ENCODE measurements at regions not wholly inside any gene's neighbourhood (a gene's known extent, or its start where the extent isn't known, plus 50 kb on each side); places are given as distances from the start of the nearest gene placed in this dataset.

DNA sequence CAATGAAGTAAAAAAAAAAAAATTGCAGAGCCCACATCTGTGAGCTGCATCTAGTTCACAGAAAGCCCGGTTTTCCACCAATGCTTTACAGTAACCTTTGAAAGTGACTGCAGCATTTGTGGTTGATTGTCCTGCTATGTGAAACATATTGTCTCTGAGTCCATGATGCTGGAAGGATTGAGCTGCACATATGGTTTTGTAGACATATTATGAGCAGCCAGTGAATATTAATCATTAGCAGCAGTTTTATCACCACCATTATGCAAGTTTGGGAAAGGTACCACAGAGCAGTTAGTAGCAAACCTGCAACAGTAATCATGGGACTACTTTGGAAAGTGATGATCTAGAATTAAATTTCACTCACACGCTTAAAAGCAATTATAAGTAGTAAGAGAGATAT, 151.5 kb upstream of the PRICKLE1 start:
- Histone ChIP-seq H3K27ac (no peak overlapping the region), H3K27me3 (no peaks in the 10 kb centered on the region), H3K36me3 (no peaks in the 10 kb centered on the region), H3K4me1 (no peaks in the 10 kb centered on the region), H3K9me3 (no peaks in the 10 kb centered on the region), H3K4me3 (replicated peaks in 1 of 3) (no peak overlapping the region)
- WGBS, 2 donors: 86 to 96% methylated on average over 2 of the region's 2 CpGs
- TF ChIP-seq, protein P1, sequence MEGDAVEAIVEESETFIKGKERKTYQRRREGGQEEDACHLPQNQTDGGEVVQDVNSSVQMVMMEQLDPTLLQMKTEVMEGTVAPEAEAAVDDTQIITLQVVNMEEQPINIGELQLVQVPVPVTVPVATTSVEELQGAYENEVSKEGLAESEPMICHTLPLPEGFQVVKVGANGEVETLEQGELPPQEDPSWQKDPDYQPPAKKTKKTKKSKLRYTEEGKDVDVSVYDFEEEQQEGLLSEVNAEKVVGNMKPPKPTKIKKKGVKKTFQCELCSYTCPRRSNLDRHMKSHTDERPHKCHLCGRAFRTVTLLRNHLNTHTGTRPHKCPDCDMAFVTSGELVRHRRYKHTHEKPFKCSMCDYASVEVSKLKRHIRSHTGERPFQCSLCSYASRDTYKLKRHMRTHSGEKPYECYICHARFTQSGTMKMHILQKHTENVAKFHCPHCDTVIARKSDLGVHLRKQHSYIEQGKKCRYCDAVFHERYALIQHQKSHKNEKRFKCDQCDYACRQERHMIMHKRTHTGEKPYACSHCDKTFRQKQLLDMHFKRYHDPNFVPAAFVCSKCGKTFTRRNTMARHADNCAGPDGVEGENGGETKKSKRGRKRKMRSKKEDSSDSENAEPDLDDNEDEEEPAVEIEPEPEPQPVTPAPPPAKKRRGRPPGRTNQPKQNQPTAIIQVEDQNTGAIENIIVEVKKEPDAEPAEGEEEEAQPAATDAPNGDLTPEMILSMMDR (IDR thresholded peaks at IDR 0.05): no peak
- no peak for TF ChIP-seq POLR2A (IDR thresholded peaks at IDR 0.05)
- no peak for DNase-seq
- intact Hi-C loops (cut with DNase I): no loop called here

DNA sequence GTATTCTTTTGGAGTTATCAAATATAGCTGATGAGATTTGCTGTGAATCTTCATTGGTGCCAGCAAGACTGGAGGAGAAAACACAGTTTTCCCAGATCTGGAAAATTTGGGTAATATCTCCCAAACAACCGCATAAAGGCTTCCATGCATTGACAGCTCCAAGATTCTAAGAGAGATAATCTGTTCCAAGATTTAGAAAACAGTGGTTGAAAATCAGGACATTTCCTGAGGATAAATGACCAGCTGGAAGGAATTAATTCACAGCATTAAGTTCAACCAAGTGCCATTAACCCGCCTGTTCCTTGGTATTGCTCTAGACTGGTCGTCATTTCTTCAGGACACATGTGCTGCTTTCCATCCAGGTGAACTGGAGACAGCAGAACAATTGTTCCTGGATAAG, 147.9 kb upstream of the PRICKLE1 start:
- no peak overlapping the region for H3K4me3 ChIP-seq (replicated peaks in 1 of 3)
- DNase-seq: no peak
- 85 to 87% methylated on average over 3 of the region's 3 CpGs for WGBS, 2 donors
- H3K36me3 ChIP-seq: no peaks in the 10 kb centered on the region
- TF ChIP-seq POLR2A (IDR thresholded peaks at IDR 0.05): no peak
- no peak overlapping the region for H3K27ac ChIP-seq
- H3K9me3 ChIP-seq: no peaks in the 10 kb centered on the region
- H3K27me3 ChIP-seq: no peaks in the 10 kb centered on the region
- H3K4me1 ChIP-seq: no peaks in the 10 kb centered on the region
- intact Hi-C loops (cut with DNase I): no loop called here

DNA sequence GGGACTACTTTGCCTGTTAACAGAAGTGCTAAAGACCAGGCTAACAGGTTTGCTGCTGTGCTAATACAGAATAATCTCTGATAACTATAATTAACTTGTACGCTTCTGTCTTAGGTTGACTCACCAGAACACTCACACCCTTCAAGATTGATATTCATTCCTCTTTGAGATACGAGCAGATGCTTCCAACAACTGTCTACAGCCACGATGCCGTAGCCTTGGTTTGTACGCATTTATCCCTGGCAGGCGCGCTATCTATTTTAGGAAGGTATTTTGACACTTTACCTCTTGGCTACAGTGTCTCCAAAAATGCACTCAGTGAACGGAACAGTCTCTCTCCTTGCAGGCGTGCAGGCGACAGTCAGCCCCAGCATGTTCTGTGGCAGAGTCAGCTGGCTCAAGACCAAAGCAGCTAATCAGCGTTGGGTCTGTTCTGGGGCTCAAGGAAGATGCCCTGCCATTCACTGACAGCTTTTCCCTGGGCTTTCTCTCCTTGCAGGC, 146.4 kb upstream of the PRICKLE1 start:
- intact Hi-C loops (cut with DNase I): no loop called here
- Histone ChIP-seq H3K4me3 (replicated peaks in 1 of 3) (no peak overlapping the region), H3K4me1 (no peaks in the 10 kb centered on the region), H3K9me3 (no peaks in the 10 kb centered on the region), H3K27ac (no peak overlapping the region), H3K27me3 (no peaks in the 10 kb centered on the region), H3K36me3 (no peaks in the 10 kb centered on the region)
- DNase-seq: no peak
- TF ChIP-seq POLR2A (IDR thresholded peaks at IDR 0.05): no peak
- TF ChIP-seq, protein P1 (IDR thresholded peaks at IDR 0.05): no peak
- WGBS, 2 donors: 72 to 81% methylated on average over 11 of the region's 11 CpGs

DNA sequence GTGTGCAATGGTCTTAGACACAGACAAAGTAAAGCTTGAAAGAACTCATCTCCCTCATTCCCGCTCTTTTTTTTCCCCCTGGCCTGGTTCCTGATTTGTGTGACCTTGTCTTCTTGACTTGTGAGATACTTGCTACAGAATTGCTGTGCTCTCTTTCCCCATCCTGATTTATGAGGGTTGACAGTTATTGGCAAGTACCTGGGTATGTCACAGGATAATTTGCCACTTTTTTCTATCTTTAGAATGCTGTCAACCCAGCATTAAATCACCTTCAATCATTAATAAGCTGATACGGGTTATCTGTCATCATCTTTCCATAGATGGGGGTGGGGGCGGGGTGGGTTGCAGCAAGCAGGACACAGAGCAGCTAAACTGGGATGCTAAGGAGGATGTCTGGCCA, 144.4 kb upstream of the PRICKLE1 start:
- DNase-seq: no peak

DNA sequence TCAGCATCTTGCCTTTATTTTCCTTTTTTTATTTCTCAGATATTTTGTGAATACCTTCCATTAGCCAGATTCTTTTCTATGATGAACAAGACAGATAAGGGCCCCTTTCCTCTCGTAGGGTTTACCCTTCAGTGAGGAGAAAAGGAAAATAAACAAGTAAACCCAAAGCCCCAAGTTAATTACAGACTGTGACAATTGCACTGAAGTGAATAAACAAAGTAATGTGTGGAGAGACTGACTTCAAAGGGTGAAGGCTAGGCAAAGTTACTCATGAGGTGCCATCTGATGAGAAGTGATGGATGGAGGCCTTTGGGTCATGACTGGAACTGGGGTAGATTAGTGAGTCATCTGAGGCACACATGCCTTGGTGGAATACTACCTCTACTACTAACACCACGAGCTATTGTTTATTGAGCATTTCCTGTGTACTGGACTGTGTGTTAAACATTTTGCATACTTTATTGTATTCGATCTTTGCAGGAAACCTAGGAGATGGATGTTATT, 143.4 kb upstream of the PRICKLE1 start:
- DNase-seq: no peak
- H3K27ac ChIP-seq: no peak overlapping the region
- no peaks in the 10 kb centered on the region for H3K36me3 ChIP-seq
- no peak for TF ChIP-seq POLR2A (IDR thresholded peaks at IDR 0.05)
- TF ChIP-seq, protein P1 (IDR thresholded peaks at IDR 0.05): no peak
- H3K9me3 ChIP-seq: no peaks in the 10 kb centered on the region
- 56 to 58% methylated on average over 3 of the region's 3 CpGs for WGBS, 2 donors
- intact Hi-C loops (cut with DNase I): no loop called here
- no peaks in the 10 kb centered on the region for H3K27me3 ChIP-seq
- no peak overlapping the region for H3K4me3 ChIP-seq (replicated peaks in 1 of 3)
- H3K4me1 ChIP-seq: no peaks in the 10 kb centered on the region

More for the DNA sequence above, 144.4 kb upstream of the PRICKLE1 start:
- no peak for TF ChIP-seq POLR2A (IDR thresholded peaks at IDR 0.05)
- TF ChIP-seq, protein P1 (IDR thresholded peaks at IDR 0.05): no peak
- Histone ChIP-seq H3K36me3 (no peaks in the 10 kb centered on the region), H3K9me3 (no peaks in the 10 kb centered on the region), H3K4me3 (replicated peaks in 1 of 3) (no peak overlapping the region), H3K4me1 (no peaks in the 10 kb centered on the region), H3K27me3 (no peaks in the 10 kb centered on the region), H3K27ac (no peak overlapping the region)
- 76 to 83% methylated on average over 3 of the region's 3 CpGs for WGBS, 2 donors
- intact Hi-C loops (cut with DNase I): no loop called here
